ENCODE measurements at regions not wholly inside any gene's neighbourhood (a gene's known extent, or its start where the extent isn't known, plus 50 kb on each side); places are given as distances from the start of the nearest gene placed in this dataset.

DNA sequence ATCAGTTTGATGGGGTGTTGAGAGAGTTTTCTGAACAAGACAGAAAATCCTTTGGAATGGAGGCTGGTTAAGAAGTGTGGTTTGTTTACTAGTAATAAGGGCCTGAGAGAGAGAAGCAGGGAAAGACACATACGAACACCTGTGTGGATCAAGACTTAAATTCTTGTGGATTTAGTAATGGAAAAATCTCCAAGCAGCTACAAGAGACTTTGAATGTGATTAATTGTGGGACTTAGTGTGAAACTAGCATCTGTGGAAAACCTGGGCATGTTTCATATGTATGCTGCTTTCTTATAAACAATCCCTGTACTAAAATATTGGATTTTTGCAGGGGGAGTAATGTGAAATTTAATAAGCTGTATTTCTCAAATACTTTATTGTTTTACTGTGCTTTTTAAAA, 399.1 kb downstream of the SI start:
- no peaks in the 10 kb centered on the region for H3K36me3 Mint-ChIP-seq (ENCODE audit: low read depth)
- H3K4me3 Mint-ChIP-seq = no peak overlapping the region
- TF ChIP-seq, protein P1, sequence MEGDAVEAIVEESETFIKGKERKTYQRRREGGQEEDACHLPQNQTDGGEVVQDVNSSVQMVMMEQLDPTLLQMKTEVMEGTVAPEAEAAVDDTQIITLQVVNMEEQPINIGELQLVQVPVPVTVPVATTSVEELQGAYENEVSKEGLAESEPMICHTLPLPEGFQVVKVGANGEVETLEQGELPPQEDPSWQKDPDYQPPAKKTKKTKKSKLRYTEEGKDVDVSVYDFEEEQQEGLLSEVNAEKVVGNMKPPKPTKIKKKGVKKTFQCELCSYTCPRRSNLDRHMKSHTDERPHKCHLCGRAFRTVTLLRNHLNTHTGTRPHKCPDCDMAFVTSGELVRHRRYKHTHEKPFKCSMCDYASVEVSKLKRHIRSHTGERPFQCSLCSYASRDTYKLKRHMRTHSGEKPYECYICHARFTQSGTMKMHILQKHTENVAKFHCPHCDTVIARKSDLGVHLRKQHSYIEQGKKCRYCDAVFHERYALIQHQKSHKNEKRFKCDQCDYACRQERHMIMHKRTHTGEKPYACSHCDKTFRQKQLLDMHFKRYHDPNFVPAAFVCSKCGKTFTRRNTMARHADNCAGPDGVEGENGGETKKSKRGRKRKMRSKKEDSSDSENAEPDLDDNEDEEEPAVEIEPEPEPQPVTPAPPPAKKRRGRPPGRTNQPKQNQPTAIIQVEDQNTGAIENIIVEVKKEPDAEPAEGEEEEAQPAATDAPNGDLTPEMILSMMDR (conservative IDR thresholded peaks at IDR 0.05) = no peak
- no peak overlapping the region for H3K27ac Mint-ChIP-seq (ENCODE audit: unreplicated experiment)
- H3K9me3 Mint-ChIP-seq = no peaks in the 10 kb centered on the region
- no peaks in the 10 kb centered on the region for H3K4me1 Mint-ChIP-seq
- DNase-seq (ENCODE audit: low read depth, low spot score) = no peak
- no peaks in the 10 kb centered on the region for H3K27me3 Mint-ChIP-seq (ENCODE audit: low read depth)

DNA sequence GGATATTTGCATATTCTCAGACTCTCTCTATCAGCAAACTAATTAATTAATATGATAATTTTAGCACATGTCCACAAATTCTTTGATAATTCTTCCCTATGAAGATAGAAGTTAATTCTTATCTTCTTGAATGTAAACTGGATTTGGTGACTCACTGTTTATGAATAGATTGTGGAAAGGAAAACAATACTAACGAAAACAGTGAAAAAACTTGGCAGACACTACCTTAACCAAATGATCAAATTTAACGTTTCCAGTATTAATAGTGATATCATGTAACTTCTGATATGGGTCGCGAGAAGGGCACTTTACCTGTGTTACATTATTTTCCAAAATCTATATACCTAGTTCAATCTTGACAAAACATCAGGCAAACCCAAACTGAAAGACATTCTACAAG, 401.0 kb downstream of the SI start:
- Mint-ChIP-seq H3K4me1 (no peaks in the 10 kb centered on the region), H3K9me3 (no peaks in the 10 kb centered on the region), H3K27me3 (ENCODE audit: low read depth) (no peaks in the 10 kb centered on the region), H3K27ac (ENCODE audit: unreplicated experiment) (no peak overlapping the region), H3K36me3 (ENCODE audit: low read depth) (no peaks in the 10 kb centered on the region), H3K4me3 (no peak overlapping the region)
- no peak for DNase-seq (ENCODE audit: low read depth, low spot score)
- TF ChIP-seq, protein P1 (conservative IDR thresholded peaks at IDR 0.05) = no peak

GRCh38 chr3:164673738-164674137, 404.6 kb downstream of the SI start:
- Mint-ChIP-seq H3K27me3 (ENCODE audit: low read depth) (no peaks in the 10 kb centered on the region), H3K4me3 (no peak overlapping the region), H3K27ac (ENCODE audit: unreplicated experiment) (no peak overlapping the region), H3K4me1 (no peaks in the 10 kb centered on the region), H3K9me3 (peaks cover 3% of the 10 kb centered on the region), H3K36me3 (ENCODE audit: low read depth) (no peaks in the 10 kb centered on the region)
- TF ChIP-seq, protein P1 (conservative IDR thresholded peaks at IDR 0.05) = peak; percentile 39
- no peak for DNase-seq (ENCODE audit: low read depth, low spot score)

- no peak overlapping the region for H3K4me3 Mint-ChIP-seq
- no peaks in the 10 kb centered on the region for H3K9me3 Mint-ChIP-seq
- no peak overlapping the region for H3K27ac Mint-ChIP-seq (ENCODE audit: unreplicated experiment)
- no peak for DNase-seq (ENCODE audit: low read depth, low spot score)
- TF ChIP-seq, protein P1 (conservative IDR thresholded peaks at IDR 0.05) = no peak
- no peaks in the 10 kb centered on the region for H3K27me3 Mint-ChIP-seq (ENCODE audit: low read depth)
- H3K4me1 Mint-ChIP-seq = no peaks in the 10 kb centered on the region
- no peaks in the 10 kb centered on the region for H3K36me3 Mint-ChIP-seq (ENCODE audit: low read depth)
Observed at GRCh38 chr3:164658125-164658524, 420.2 kb downstream of the SI start.

DNA sequence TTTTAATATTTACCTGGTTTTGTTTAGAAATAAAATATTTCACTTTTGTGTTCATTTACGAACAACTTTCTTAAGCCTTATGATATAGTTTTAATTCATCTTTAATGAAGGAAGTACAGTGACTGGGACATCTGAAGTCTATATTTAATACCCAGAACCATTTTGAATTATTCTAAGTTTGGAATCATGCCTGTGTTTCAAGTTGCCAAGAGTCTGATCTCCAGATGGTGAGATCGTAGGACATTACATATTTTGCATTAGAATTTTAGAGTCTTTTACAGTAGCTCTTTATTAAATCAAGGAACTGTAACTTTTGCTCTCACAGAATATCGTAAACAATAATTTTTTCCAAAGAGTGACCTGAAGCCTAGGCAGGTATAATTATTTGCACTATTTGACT, 420.7 kb downstream of the SI start:
- TF ChIP-seq, protein P1 (conservative IDR thresholded peaks at IDR 0.05) = no peak
- Mint-ChIP-seq H3K27ac (ENCODE audit: unreplicated experiment) (no peak overlapping the region), H3K36me3 (ENCODE audit: low read depth) (no peaks in the 10 kb centered on the region), H3K4me3 (no peak overlapping the region), H3K4me1 (no peaks in the 10 kb centered on the region), H3K27me3 (ENCODE audit: low read depth) (no peaks in the 10 kb centered on the region), H3K9me3 (no peaks in the 10 kb centered on the region)
- DNase-seq (ENCODE audit: low read depth, low spot score) = no peak

DNA sequence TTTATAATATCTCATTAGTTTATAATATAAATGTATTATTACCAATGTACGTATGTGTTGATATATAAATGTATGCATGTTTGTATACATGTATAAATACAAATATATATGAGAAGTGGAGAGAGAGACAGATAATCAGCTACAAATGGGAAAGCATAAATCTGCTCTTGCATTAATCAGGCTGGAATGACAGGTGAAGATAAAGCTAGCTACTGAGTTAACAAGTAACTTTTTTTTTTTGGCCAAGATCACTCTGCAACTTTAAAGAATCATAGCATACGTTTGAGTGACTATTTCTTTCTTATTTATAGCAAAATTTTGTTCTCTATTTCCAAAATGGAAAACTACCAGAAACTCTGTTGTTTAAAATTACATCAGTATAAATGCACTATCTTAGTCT, 422.8 kb downstream of the SI start:
- TF ChIP-seq, protein P1 (conservative IDR thresholded peaks at IDR 0.05) = no peak
- H3K27ac Mint-ChIP-seq (ENCODE audit: unreplicated experiment) = no peak overlapping the region
- no peak for DNase-seq (ENCODE audit: low read depth, low spot score)
- no peaks in the 10 kb centered on the region for H3K9me3 Mint-ChIP-seq
- H3K27me3 Mint-ChIP-seq (ENCODE audit: low read depth) = no peaks in the 10 kb centered on the region
- H3K4me3 Mint-ChIP-seq = no peak overlapping the region
- no peaks in the 10 kb centered on the region for H3K4me1 Mint-ChIP-seq
- no peaks in the 10 kb centered on the region for H3K36me3 Mint-ChIP-seq (ENCODE audit: low read depth)

Data from neural crest cell (in vitro differentiated cells).